CD4-positive, alpha-beta T cell treated with Interferon gamma for 1 hour (primary cell): ENCODE measurements at regions not wholly inside any gene's neighbourhood (a gene's known extent, or its start where the extent isn't known, plus 50 kb on each side); places are given as distances from the start of the nearest gene placed in this dataset.
"Not testable (repeated sequence)": the region's sequence is repeated elsewhere in the genome, so short reads cannot be mapped to it uniquely, and the experiment has no call there.

ENCODE experiments used
- DNase-seq: peaks from one replicate; pipeline ENCODE4 v3.0.0-alpha.2; 2020

- no peak for DNase-seq
Observed at GRCh38 chr4:13989501-13989900, 362.0 kb upstream of the BOD1L1 start.

GRCh38 chr4:13990596-13991589 lies 363.4 kb upstream of the BOD1L1 start:
- no peak for DNase-seq

GRCh38 chr4:13992041-13992440 lies 364.5 kb upstream of the BOD1L1 start:
- no peak for DNase-seq

- DNase-seq, result no peak
Observed at GRCh38 chr4:13992975-13993520, 365.5 kb upstream of the BOD1L1 start.

GRCh38 chr4:13994016-13994415 lies 366.5 kb upstream of the BOD1L1 start:
- DNase-seq, result no peak

- no peak for DNase-seq
Observed at GRCh38 chr4:13998850-13999445, 371.4 kb upstream of the BOD1L1 start.

- no peak for DNase-seq
Observed at GRCh38 chr4:14000091-14000814, 372.7 kb upstream of the BOD1L1 start.

- DNase-seq, result not testable (repeated sequence)
Observed at GRCh38 chr4:14002331-14002730, 374.8 kb upstream of the BOD1L1 start.

GRCh38 chr4:14008494-14008893 lies 381.0 kb upstream of the BOD1L1 start:
- no peak for DNase-seq

GRCh38 chr4:14018191-14018853 lies 390.8 kb upstream of the BOD1L1 start:
- no peak for DNase-seq

- DNase-seq, result no peak
Observed at GRCh38 chr4:14022456-14022855, 394.9 kb upstream of the BOD1L1 start.

- no peak for DNase-seq
Observed at GRCh38 chr4:14023036-14023435, 395.5 kb upstream of the BOD1L1 start.

- DNase-seq, result no peak
Observed at GRCh38 chr4:14023896-14024295, 396.4 kb upstream of the BOD1L1 start.

GRCh38 chr4:14025111-14025510 lies 397.6 kb upstream of the BOD1L1 start:
- DNase-seq, result no peak

GRCh38 chr4:14025891-14026290 lies 398.4 kb upstream of the BOD1L1 start:
- no peak for DNase-seq

GRCh38 chr4:14028862-14029261 lies 401.3 kb upstream of the BOD1L1 start:
- no peak for DNase-seq

- no peak for DNase-seq
Observed at GRCh38 chr4:14035076-14035475, 407.6 kb upstream of the BOD1L1 start.

- DNase-seq, result no peak
Observed at GRCh38 chr4:14043203-14043602, 415.7 kb upstream of the BOD1L1 start.

- no peak for DNase-seq
Observed at GRCh38 chr4:14046642-14047041, 419.1 kb upstream of the BOD1L1 start.

GRCh38 chr4:14047840-14048239 lies 420.3 kb upstream of the BOD1L1 start:
- no peak for DNase-seq

GRCh38 chr4:14049946-14050345 lies 422.4 kb upstream of the BOD1L1 start:
- DNase-seq, result no peak

- no peak for DNase-seq
Observed at GRCh38 chr4:14053291-14053690, 425.8 kb upstream of the BOD1L1 start.

GRCh38 chr4:14054391-14054790 lies 426.9 kb upstream of the BOD1L1 start:
- DNase-seq, result no peak
